Panc1 (cell line): ENCODE measurements at regions not wholly inside any gene's neighbourhood (a gene's known extent, or its start where the extent isn't known, plus 50 kb on each side); places are given as distances from the start of the nearest gene placed in this dataset.

Source experiments
- CTCF ChIP-seq: fragments of 450-650 bp; IDR thresholded peaks from 2 replicates; pipeline ENCODE4 v1.5.1; 2017; ENCODE audit warnings: mild to moderate bottlenecking
- POLR2AphosphoS5 ChIP-seq: IDR thresholded peaks from 2 replicates; pipeline ENCODE4 v1.6.1; 2012; ENCODE audit warnings: mild to moderate bottlenecking, low read depth, low read length, moderate library complexity
- REST ChIP-seq, 2 experiments: IDR thresholded peaks; 2 replicates each; pipeline ENCODE4 v1.6.1; 2011 to 2012; ENCODE audit warnings: low read depth in 2 of 2, control low read depth in 1 of 2, low read length in 1 of 2, mild to moderate bottlenecking in 1 of 2, moderate library complexity in 1 of 2; ENCODE audit not compliant: insufficient read depth in 1 of 2
- TCF7L2 ChIP-seq: IDR thresholded peaks from 2 replicates; pipeline ENCODE4 v1.6.1; 2011; ENCODE audit warnings: mild to moderate bottlenecking, low read depth, low read length, inconsistent platforms

GRCh38 chr2:61704364-61704763 lies 149.5 kb downstream of the FAM161A start:
- TF ChIP-seq CTCF = no peak
- no peak for TF ChIP-seq TCF7L2
- no peak for TF ChIP-seq REST (IDR thresholded peaks at IDR 0.05; ENCODE audit: insufficient read depth in 1 of 2, low read depth in 2 of 2, low read length in 1 of 2)
- TF ChIP-seq POLR2AphosphoS5 = no peak
